ENCODE measurements at regions not wholly inside any gene's neighbourhood (a gene's known extent, or its start where the extent isn't known, plus 50 kb on each side); places are given as distances from the start of the nearest gene placed in this dataset.

GRCh38 chr4:79237851-79238250 lies 88.0 kb downstream of the NAA11 start:
- Histone ChIP-seq H3K9me3 (replicated peaks in 1 of 3) (no peaks in the 10 kb centered on the region), H3K4me3 (no peak overlapping the region), H3K4me1 (replicated peaks in 1 of 2) (peaks cover 0 to 5% of the 10 kb centered on the region in 2 donors), H3K36me3 (replicated peaks in 1 of 2) (no peaks in the 10 kb centered on the region), H3K27ac (no peak overlapping the region), H3K27me3 (no peaks in the 10 kb centered on the region)
- no peak for DNase-seq
- WGBS, 4 donors, result 20 to 29% (median 22%) methylated on average over 2 of the region's 2 CpGs
- intact Hi-C loops (cut with DNase I), result no loop called here
- no peak for TF ChIP-seq CTCF (IDR thresholded peaks at IDR 0.05)
- no peak for TF ChIP-seq POLR2A (IDR thresholded peaks at IDR 0.05)

- Histone ChIP-seq H3K36me3 (replicated peaks in 1 of 2) (no peaks in the 10 kb centered on the region), H3K4me1 (replicated peaks in 1 of 2) (peaks cover 0 to 5% of the 10 kb centered on the region in 2 donors), H3K27ac (no peak overlapping the region), H3K9me3 (replicated peaks in 1 of 3) (no peaks in the 10 kb centered on the region), H3K4me3 (no peak overlapping the region), H3K27me3 (no peaks in the 10 kb centered on the region)
- 76 to 92% (median 84%) methylated on average over 1 of the region's 1 CpG for WGBS, 4 donors
- no peak for DNase-seq
- intact Hi-C loops (cut with DNase I), result no loop called here
- TF ChIP-seq POLR2A (IDR thresholded peaks at IDR 0.05) (no peak), CTCF (IDR thresholded peaks at IDR 0.05) (no peak)
These were observed 89.1 kb downstream of the NAA11 start for GRCh38 chr4:79236785-79237184.

- 69 to 78% (median 77%) methylated on average over 4 of the region's 4 CpGs for WGBS, 4 donors
- peaks cover 0 to 5% of the 10 kb centered on the region in 2 donors for H3K4me1 ChIP-seq (replicated peaks in 1 of 2)
- no peak for TF ChIP-seq POLR2A (IDR thresholded peaks at IDR 0.05)
- no peak for TF ChIP-seq CTCF (IDR thresholded peaks at IDR 0.05)
These were observed 90.8 kb downstream of the NAA11 start for GRCh38 chr4:79235095-79235494.

GRCh38 chr4:79233820-79234219 lies 92.0 kb downstream of the NAA11 start:
- 44 to 63% (median 60%) methylated on average over 2 of the region's 2 CpGs for WGBS, 4 donors
- H3K9me3 ChIP-seq (replicated peaks in 1 of 3), result no peaks in the 10 kb centered on the region
- no peak overlapping the region for H3K4me3 ChIP-seq
- no peaks in the 10 kb centered on the region for H3K36me3 ChIP-seq (replicated peaks in 1 of 2)
- TF ChIP-seq CTCF (IDR thresholded peaks at IDR 0.05) (no peak), POLR2A (IDR thresholded peaks at IDR 0.05) (no peak)
- intact Hi-C loops (cut with DNase I), result no loop called here
- DNase-seq, result no peak
- no peaks in the 10 kb centered on the region for H3K27me3 ChIP-seq
- no peak overlapping the region for H3K27ac ChIP-seq
- peaks cover 0 to 5% of the 10 kb centered on the region in 2 donors for H3K4me1 ChIP-seq (replicated peaks in 1 of 2)

More at GRCh38 chr4:79235095-79235494, 90.8 kb downstream of the NAA11 start:
- Histone ChIP-seq H3K36me3 (replicated peaks in 1 of 2) (no peaks in the 10 kb centered on the region), H3K27me3 (no peaks in the 10 kb centered on the region), H3K27ac (no peak overlapping the region), H3K4me3 (no peak overlapping the region), H3K9me3 (replicated peaks in 1 of 3) (no peaks in the 10 kb centered on the region)
- intact Hi-C loops (cut with DNase I), result no loop called here
- DNase-seq, result no peak
